GM11168 (cell line): ENCODE measurements at regions not wholly inside any gene's neighbourhood (a gene's known extent, or its start where the extent isn't known, plus 50 kb on each side); places are given as distances from the start of the nearest gene placed in this dataset.
"Not testable (repeated sequence)": the region's sequence is repeated elsewhere in the genome, so short reads cannot be mapped to it uniquely, and the experiment has no call there.

Experiments used
- in situ Hi-C: fragments of 300-500 bp; cut with MboI; formaldehyde crosslinking; loops from one replicate; pipeline ENCODE4 v1.12.0; 2022; ENCODE audit warnings: low sequenced_read_pairs; ENCODE audit not compliant: unreplicated experiment

DNA sequence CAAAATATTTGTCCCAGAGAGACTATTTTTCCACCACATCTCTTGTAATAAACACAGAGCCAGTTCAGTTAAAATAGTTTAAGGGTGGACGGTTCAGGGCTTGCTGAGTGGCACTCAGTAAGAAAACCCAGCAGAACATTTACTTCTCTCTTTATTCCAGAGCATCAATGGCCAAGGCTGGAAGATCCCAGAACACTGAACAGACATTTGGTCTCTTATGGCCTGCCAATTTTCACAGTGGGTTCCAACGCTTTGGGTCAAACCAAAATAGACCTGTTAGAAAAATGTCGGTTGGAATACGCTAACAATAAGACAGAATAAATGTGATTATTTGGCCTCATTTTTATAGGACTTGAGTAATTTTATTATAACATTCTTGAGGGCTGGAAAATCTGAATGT lies 580.3 kb upstream of the TMEFF2 start:
- in situ Hi-C loops = no loop called here

DNA sequence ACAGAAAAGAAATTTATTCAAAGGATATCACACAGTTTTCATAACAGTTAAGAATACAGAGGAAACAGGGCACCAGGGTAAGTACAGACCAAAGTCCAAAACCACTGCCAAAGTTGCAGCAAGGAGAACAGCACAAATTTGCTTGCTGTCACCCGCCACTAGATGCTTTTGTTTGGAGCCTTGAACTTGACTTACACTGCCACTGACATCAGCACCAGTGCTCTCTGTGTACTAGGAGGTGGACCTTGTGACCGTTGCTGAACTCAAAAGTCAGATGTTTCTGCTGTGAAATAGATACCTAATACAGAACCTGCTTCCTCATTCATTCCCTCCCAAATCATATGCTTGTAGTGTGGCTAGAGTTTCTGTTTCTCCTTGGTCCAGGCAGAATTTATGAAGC lies 578.3 kb upstream of the TMEFF2 start:
- in situ Hi-C loops = no loop called here

DNA sequence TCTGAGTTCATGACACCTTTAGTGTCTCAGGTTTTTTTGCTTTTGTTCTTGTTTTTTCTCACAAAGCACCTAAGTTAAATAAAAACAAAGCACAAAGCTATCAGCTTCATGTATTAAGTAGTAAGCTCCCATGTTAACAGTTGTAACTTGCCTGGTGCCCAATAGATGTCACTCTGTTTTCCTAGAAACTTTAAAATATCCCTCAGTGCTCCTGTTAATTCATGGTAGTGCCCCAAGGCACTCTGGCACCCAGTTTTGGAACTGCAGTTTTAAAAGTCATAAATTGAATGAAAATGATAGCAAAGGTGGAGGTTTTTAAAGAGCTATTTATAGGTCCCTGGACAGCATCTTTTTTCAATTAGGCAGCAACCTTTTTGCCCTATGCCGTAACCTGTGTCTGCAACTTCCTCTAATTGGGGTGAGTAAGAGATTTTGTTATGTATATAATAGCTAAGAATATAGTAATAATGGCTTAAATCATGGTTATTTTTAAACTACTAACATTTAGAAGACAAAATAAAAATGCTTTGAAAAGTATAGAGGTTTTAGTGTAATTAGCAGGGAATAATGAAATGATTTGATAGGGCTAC lies 555.0 kb upstream of the TMEFF2 start:
- in situ Hi-C loops = no loop called here

DNA sequence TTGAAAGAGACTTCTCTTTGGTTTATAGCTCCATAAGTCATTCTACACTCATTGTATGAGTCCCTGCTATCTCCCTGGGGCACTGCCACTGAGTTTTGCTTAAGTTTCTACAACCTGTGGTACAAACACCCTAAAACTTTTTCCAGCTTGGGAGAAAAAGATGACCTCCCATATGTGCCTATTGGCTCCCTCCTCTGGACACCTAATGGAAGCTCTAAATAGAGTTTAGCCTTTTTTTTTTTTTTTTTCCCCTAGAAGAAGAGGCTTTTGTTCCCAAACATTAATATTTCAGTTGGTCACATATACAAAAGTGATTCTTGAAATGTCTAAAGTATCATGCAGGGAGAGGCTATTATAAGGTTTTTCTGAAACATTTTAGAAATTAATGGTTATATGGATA lies 547.2 kb upstream of the TMEFF2 start:
- in situ Hi-C loops = no loop called here

DNA sequence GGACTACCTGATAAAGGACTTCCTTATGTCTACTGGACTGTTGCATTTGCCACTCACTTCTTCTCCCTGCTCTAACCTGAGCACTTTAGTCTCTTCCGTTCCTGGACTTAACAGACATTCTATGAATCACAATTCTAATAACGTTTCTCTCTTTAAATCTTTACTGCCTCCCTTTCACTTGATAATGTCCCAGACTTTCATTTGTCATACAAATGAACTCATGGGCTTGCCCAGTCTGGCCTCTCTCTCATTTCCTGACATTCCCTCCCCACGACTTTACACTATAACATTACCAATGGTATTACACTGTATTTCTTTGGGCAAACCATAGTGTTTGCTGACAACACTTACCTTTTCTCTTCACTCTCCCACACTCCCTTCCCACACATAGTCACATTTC lies 540.7 kb upstream of the TMEFF2 start:
- in situ Hi-C loops = no loop called here

DNA sequence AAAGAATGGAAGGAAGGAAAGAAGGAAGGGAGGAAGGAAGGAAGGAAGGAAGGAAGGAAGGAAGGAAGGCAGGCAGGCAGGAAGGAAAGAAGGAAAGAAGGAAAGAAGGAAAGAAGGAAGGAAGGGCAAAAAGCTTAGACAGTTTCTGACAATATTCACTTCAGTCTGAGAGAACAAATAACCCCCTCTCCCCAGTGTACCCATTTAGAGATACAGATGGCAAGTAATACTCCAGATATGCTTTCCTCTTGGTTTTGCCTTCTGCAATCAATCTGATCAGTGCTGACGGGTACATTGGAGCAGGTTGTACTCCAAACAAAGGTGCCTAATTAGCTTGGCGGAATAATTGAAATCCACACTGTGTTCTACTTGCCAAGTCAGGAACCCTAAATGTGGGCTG lies 534.6 kb upstream of the TMEFF2 start:
- in situ Hi-C loops = no loop called here

DNA sequence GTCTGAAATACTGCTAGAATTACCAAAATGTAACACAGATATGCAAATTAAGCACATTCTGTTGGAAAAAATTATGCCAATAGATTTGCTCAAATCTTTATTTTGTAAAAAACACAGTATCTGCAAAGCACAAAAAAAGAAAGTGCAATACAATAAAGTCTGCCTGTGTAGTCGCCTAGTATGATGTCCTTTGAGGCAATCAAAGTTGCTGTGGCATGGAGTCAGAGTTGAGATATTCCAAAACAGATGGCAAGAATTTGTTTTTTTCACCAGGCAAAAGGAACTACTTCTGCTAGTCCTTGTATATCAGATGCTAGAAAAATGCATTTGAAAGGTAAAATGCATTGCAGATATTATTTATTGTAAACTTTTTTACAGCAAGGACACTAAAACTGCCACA lies 531.3 kb upstream of the TMEFF2 start:
- in situ Hi-C loops = no loop called here

DNA sequence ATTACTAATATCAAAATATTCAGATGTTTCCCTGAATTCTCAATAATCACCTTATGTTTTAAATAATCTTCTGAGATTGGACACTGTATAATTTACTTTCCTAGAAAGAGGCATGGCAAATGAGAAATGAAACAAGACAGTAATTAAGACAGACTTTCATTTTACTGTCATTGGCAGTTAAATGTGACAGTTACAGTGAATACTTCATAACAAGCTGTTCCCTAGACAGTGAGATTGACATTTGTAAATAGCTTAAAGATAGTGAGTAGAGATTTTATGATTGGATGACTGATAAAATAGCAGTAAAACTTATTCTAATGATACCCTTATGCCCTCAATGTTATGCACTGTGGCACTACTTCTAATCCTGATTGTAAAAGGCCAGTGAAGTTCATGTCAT lies 524.9 kb upstream of the TMEFF2 start:
- in situ Hi-C loops = no loop called here

DNA sequence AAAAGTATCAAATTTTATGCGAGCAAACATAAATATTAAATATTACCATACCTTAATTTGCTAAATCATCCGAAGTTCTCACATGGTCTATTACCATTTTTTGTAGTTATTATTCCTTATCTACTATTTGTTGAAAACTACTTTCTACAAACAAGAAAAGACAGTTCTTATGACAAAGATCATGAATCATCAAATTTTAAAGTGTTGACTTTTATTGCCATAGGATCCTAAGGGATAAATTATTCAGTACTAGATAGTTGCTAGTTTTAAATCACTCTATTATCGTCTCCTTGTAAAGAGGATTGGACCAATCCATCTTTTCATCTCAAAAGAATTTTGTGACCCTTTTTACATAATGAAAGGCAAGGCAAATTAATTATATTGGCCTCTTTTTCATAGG lies 523.6 kb upstream of the TMEFF2 start:
- in situ Hi-C loops = no loop called here

DNA sequence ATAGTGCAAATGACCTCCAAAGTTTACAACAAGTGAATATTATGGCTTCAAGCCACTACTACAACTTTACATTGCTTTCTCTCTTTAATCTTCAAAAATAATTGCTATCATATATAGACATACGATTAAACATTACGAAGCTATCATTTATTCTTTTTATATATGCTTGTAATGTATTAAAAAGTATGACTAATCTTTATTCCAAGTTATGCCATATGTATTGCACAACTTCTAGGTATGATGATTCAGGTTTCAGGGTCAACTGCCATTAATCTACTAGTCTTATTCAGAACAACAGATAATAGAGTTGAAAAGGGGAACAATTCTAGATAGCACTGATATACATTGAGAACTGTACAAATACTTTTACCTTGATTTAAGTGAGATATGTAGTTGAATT lies 506.2 kb upstream of the TMEFF2 start:
- in situ Hi-C loops = no loop called here

DNA sequence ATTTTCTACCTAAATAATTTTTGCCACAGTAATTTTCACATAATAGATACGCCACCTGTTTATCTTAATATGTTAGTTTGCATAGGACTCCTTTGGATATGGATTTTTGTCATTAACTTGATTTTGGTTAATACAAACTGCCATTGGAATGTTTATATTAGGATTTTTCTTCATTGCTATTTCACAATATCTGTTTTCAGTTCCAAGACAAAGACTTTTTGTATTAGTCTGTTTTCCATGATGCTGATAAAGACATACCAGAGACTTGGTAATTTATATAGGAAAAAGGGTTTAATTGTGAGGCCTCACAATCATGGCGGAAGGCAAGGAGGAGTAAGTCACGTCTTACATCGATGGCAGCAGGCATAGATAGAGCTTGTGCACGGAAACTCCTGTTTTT lies 503.1 kb upstream of the TMEFF2 start:
- in situ Hi-C loops = no loop called here

DNA sequence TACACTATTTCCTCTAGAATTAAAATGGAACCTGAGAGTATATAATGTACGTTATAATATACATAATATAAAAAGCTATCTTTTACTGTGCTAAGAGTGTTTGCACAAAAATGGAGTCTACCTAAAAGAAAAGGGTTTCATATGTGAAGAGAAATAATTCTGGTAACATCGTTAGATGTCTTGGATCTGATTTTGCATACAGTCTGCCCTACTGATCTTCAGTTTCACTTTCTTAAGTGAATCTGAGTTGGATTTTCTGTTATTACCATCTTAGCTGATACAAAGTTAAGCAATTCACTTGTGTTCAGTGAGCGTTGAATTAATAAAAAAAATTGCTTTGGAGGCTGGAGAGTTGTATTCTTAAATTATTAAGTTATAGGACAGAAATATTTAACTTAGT lies 502.1 kb upstream of the TMEFF2 start:
- in situ Hi-C loops = no loop called here

DNA sequence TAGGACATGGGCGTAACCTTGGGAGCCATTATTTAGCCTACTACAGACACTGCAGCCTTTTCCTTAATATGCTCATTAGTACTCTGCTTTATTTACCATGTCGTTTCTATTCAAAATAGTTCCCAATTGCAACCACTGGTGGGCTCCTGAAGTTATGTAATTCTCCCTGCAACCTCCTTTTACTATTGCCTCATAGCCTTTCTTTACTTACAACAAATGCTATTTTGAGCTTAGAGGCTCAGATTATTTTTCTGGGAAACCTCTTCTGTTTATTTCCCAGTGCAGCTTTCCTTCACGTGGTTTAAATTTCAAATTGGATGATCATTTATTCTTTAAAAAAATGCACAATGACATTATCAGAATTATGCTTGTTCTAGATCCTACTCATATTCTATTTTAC lies 492.3 kb upstream of the TMEFF2 start:
- in situ Hi-C loops = no loop called here

DNA sequence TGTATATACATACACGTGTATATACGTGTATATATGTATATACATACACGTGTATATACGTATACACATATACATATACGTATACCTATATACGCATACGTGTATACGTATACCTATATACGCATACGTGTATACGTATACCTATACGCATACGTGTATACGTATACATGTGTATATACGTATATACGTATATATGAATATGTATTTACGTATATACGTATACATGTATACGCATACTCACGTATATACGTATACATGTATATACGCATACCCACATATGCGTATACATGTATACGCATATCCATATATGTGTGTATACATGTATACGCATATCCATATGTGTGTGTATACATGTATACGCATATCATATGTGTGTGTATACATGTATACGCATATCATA lies 487.8 kb upstream of the TMEFF2 start:
- in situ Hi-C loops = not testable (repeated sequence)

DNA sequence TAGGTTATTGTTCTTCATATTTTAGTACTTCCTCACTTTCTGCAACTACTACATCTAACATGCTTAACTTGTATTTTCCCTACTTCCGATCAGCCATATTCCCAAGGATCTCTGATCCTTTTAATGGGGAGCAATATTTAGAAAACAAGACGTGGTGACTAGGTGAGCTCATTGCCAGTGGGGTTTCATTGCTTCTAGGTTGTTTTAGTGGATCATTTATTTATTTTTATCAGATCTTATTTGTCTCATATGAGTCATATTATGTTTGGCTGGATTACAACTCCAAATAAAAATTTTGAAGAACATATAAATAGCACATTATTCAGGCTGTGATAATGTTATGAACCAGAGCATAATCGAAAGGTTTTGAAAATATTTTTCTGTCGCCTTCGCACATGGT lies 480.9 kb upstream of the TMEFF2 start:
- in situ Hi-C loops = no loop called here

DNA sequence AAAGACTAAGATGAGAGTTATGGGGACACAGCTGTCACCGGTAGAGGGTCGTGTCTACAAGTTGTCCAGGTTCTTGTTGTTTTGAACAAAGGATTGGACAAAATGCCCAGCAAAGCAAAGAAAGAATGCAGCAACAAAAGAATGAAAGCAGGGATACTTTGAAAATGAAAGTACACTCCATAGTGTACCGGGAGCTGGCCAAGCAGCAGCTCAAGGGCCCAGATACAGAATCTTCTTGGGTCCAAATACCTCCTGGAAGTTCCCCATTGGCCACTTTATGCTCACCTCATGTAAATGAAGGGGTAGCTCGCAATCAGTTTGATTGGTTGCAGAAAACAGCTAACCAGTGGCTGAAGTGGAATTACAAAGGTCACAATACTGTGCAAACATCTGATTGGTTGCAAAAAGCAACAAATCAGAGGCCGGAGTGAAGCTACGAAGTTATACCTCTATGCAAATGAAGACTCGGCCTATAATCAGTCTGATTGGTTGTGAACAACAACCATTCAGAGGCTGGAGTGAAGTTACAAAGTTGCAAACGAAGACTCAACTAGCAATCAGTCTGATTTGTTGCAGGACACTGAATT lies 474.9 kb upstream of the TMEFF2 start:
- in situ Hi-C loops = no loop called here

DNA sequence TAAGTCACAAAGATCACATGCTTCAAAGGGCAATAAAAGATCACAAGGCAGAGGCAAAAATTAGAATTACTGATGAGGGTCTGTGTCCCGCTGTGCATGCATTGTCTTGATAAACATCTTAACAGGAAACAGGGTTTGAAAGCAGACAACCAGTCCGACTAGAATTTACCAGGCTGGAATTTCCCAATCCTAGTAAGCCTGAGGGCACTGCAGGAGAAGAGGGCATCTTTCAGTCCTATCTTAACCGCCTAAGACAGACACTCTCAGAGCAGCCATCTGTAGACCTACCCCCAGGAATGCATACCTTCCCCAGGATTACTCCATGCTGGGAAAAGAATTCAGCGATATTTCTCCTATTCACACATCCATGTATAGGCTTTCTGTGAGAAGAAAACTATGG lies 465.8 kb upstream of the TMEFF2 start:
- in situ Hi-C loops = not testable (repeated sequence)

DNA sequence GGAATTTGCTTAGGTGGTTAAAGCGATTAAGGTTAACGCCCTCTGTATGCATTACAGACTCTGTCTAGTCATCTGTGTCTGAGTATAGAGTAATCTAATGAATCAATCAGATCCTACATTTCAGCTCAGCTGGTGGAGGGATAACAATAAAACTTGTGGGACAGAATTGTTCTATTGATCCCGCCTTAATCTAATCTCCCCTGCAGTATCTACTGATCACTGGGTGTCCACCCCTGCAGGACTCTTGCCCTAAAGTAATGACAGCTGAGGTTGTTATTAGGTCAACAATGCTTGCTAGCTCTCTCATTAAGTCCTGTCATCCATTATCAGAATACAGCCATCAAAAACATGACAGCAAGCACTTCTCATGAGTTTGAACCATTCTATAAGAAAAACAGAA lies 462.6 kb upstream of the TMEFF2 start:
- in situ Hi-C loops = no loop called here

DNA sequence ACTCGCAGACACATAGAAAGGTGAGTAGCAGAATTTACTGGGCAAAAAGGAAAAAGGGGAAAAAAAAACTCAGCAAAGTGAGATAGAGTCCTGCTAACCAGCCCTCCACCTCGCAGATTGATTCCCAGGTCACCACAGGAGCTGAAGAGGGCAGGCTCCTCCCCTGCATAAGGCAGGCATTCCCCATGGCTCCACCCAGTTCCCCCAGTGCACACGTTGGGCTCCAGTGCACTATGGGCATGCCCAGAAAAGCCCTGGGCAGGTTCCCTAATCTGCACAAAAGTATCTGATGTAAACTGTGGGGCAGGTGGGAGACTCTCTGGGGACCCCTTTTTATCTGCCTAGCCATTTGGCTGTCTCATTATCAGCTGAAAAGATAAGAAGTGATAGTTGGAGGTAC lies 461.2 kb upstream of the TMEFF2 start:
- in situ Hi-C loops = no loop called here

DNA sequence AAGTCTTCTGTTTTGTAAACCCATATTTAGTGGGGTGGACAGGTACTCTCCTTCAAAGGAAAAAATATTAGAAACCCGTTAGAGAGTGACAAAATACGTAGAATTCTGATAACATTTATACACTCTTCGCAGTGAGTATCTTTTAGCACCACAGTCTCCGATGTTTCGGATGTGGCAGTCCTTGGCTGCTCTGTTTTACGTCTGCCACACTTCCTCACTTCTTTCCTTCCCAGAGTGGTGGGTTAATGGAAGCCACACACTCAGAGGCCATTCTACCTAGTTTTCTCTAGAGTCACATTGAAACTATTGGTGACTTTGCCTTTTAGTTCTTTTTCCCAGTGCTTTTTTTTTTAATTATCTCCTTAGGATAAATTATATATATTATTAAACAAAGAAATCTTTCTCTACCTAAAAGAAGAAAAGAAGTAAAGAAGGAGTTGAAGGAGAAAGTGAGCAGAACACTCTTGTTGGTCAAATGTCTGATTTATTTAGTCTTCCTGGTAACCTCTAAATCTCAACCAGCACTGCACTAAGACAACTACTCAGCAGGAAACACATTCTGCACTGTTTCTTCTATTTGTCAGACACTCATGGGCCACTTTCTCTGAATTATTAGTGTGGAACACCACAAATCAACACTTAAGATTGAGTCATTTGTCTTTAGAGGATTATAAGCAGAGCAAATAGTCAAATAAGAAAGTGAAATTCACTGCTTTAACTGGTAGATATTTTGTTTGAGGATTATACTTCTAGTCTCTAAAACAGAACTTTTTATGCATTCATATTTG lies 451.3 kb upstream of the TMEFF2 start:
- in situ Hi-C loops = no loop called here

DNA sequence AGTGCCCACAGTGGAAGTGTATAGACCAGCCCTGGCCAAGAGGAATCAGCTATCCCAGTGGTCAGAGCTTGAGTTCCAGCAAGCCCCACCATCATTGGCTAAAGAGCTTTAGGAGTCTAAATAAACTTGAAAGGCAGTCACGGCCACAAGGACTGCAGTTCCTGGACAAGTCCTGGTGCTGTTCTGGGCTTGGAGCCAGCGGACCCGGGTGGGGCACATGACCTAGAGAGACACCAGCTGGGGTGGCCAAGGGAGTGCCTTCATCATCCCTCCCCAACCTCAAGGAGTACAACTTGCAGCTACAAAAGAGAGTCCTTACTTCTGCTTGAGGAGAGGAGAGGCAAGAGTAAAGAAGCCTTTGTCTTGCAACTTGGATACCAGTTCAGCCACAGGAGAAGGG lies 439.8 kb upstream of the TMEFF2 start:
- in situ Hi-C loops = no loop called here

DNA sequence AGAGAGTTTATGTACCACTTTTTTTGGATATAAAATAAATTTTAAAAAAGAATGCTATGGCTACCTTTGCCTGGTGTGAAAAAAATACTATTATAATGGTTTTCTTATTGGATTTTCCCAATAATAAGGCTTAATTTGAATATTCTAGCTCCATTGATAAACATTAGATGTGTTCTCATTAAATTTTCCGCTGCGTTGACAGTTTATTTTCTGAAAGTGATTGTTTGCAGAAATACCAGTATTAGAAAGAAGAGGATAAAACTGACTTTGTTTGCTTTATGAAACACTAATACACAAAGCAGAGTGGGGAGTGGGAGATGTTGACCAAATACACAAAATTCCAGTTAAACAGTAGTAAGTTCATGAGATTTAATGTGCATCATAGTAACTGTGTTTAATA lies 433.3 kb upstream of the TMEFF2 start:
- in situ Hi-C loops = no loop called here
